HEK293T (cell line): ENCODE measurements at regions not wholly inside any gene's neighbourhood (a gene's known extent, or its start where the extent isn't known, plus 50 kb on each side); places are given as distances from the start of the nearest gene placed in this dataset.

ENCODE experiments used
- CTCF ChIA-PET: fragments of 350-600 bp; formaldehyde crosslinking; extraction: SDS; loops from one replicate; lab custom pipeline; 2021; ENCODE audit warnings: antibody characterized with exemption, inconsistent platforms; lab: Yijun Ruan, JAX
- POLR2A ChIA-PET: fragments of 350-600 bp; formaldehyde crosslinking; extraction: SDS; loops from one replicate; lab custom pipeline; 2020; ENCODE audit warnings: antibody characterized with exemption, inconsistent platforms; lab: Yijun Ruan, JAX
- DNase-seq: peaks from one replicate; pipeline ENCODE4 v3.0.0; 2012; ENCODE audit warnings: mixed read lengths; ENCODE audit errors: extremely low spot score
- ARNT ChIP-seq: fragments of 450-650 bp; IDR thresholded peaks from 2 replicates; pipeline ENCODE4 v1.6.1; 2017; ENCODE audit warnings: mild to moderate bottlenecking
- BHLHE40 ChIP-seq: fragments of 450-650 bp; IDR thresholded peaks from 2 replicates; pipeline ENCODE4 v1.6.1; 2016; ENCODE audit warnings: mild to moderate bottlenecking, moderate library complexity, borderline replicate concordance
- CTBP1 ChIP-seq: fragments of 450-650 bp; IDR thresholded peaks from 2 replicates; pipeline ENCODE4 v1.6.1; 2016; ENCODE audit warnings: borderline replicate concordance
- ELF4 ChIP-seq: fragments of 450-650 bp; IDR thresholded peaks from 2 replicates; pipeline ENCODE4 v1.6.1; 2017; ENCODE audit warnings: antibody characterized with exemption
- FOXA1 ChIP-seq: fragments of 450-650 bp; IDR thresholded peaks from 2 replicates; pipeline ENCODE4 v1.6.1; 2016; ENCODE audit warnings: mild to moderate bottlenecking
- FOXK2 ChIP-seq: fragments of 450-650 bp; IDR thresholded peaks from 2 replicates; pipeline ENCODE4 v1.6.1; 2016; ENCODE audit warnings: mild to moderate bottlenecking
- FOXM1 ChIP-seq: fragments of 450-650 bp; IDR thresholded peaks from 2 replicates; pipeline ENCODE4 v1.6.1; 2017; ENCODE audit warnings: mild to moderate bottlenecking, borderline replicate concordance
- HDGF ChIP-seq: fragments of 450-650 bp; IDR thresholded peaks from 2 replicates; pipeline ENCODE4 v1.6.1; 2017; ENCODE audit warnings: antibody characterized with exemption, borderline replicate concordance
- L3MBTL2 ChIP-seq: fragments of 450-650 bp; conservative IDR thresholded peaks from 2 replicates; pipeline ENCODE4 v1.6.1; 2016; ENCODE audit warnings: mild to moderate bottlenecking
- LEF1 ChIP-seq: fragments of 450-650 bp; IDR thresholded peaks from 2 replicates; pipeline ENCODE4 v1.6.1; 2017; ENCODE audit warnings: mild to moderate bottlenecking, borderline replicate concordance
- NFRKB ChIP-seq: fragments of 450-650 bp; IDR thresholded peaks from 2 replicates; pipeline ENCODE4 v1.6.1; 2016; ENCODE audit warnings: mild to moderate bottlenecking, moderate library complexity
- SP1 ChIP-seq: fragments of 450-650 bp; IDR thresholded peaks from 2 replicates; pipeline ENCODE4 v1.6.1; 2017
- SUZ12 ChIP-seq: fragments of 450-650 bp; IDR thresholded peaks from 2 replicates; pipeline ENCODE4 v1.6.1; 2016; ENCODE audit warnings: mild to moderate bottlenecking
- TARDBP ChIP-seq: fragments of 450-650 bp; IDR thresholded peaks from 2 replicates; pipeline ENCODE4 v1.6.1; 2016
- ZNF384 ChIP-seq: fragments of 450-650 bp; IDR thresholded peaks from 2 replicates; pipeline ENCODE4 v1.6.1; 2016
- TF ChIP-seq, protein P1 (sequence below): fragments of 450-650 bp; IDR thresholded peaks from 2 replicates; pipeline ENCODE4 v1.6.1; 2016

DNA sequence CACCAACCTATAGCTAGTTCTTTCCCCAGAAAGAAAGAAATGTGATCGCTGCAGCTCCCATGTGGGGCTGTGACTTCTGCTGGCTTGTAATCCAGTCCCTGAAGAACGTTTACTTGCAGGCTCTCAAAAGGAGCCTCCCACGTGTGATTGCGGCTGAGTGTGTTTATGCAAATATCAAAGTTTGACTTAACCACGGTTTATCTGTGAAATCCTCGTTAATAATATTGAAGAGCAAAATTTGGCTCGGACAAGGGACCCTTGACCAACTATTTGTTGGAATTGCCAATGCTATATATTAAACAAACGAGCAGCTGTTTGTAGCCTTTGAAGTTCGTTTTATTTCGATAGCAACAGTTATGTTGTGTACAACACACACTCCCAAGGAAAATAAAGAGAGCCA, 470.1 kb upstream of the NRP1 start:
- no peak for TF ChIP-seq CTBP1
- TF ChIP-seq TARDBP, result no peak
- no peak for TF ChIP-seq NFRKB
- no peak for TF ChIP-seq BHLHE40
- TF ChIP-seq SUZ12, result no peak
- no peak for TF ChIP-seq FOXM1
- no peak for TF ChIP-seq LEF1
- TF ChIP-seq, protein P1, sequence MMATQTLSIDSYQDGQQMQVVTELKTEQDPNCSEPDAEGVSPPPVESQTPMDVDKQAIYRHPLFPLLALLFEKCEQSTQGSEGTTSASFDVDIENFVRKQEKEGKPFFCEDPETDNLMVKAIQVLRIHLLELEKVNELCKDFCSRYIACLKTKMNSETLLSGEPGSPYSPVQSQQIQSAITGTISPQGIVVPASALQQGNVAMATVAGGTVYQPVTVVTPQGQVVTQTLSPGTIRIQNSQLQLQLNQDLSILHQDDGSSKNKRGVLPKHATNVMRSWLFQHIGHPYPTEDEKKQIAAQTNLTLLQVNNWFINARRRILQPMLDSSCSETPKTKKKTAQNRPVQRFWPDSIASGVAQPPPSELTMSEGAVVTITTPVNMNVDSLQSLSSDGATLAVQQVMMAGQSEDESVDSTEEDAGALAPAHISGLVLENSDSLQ, result no peak
- no peak for TF ChIP-seq ARNT
- no peak for TF ChIP-seq SP1
- ChIA-PET CTCF (no interaction called here), POLR2A (no interaction called here)
- no peak for DNase-seq

DNA sequence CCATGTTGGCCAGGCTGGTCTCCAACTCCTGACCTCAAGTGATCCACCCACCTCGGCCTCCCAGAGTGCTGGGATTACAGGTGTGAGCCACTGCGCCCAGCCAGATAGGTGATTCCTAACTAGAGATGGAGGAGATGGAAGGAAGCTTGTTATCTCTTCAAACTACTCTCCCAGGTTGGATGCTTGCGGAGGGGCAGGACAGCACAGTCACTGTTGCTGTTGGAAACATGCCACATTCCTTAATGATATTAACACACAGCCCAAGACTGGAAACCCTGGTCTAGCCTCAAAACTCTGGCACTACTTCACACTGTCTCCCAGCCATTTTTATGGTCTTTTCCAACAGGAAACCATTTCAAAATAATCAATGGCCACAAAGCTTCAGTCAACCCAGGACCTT, 468.8 kb upstream of the NRP1 start:
- POLR2A ChIA-PET, result no interaction called here
- DNase-seq, result no peak
- CTCF ChIA-PET, result no interaction called here
- TF ChIP-seq FOXA1, result no peak
- TF ChIP-seq FOXM1, result no peak
- TF ChIP-seq TARDBP, result no peak
- no peak for TF ChIP-seq FOXK2
- TF ChIP-seq, protein P1, result no peak
- no peak for TF ChIP-seq LEF1
- no peak for TF ChIP-seq SP1
- no peak for TF ChIP-seq ZNF384

DNA sequence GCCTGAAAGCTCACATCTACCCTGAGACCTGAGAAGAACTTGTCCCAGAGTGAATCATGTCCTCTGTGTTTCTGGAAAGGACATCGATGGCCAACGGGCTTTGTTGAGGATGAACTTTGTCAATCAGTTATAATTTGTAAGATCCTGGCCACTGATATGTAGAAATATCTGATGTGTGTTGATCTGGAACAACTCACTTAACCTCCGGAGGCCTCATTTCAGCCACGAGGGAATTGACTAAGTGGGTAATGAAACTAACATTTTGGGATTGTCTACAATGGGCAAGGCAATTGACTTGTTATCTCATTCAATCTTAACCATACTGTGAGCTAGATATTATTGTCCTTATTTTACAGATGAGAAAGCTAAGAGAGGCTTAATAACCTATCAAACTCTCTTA, 468.1 kb upstream of the NRP1 start:
- CTCF ChIA-PET, result interaction anchor here (0.6 kb wide), 1 partner anchor 162 kb away, joined by 3 read pairs; no protein-coding TSS in a partner anchor

DNA sequence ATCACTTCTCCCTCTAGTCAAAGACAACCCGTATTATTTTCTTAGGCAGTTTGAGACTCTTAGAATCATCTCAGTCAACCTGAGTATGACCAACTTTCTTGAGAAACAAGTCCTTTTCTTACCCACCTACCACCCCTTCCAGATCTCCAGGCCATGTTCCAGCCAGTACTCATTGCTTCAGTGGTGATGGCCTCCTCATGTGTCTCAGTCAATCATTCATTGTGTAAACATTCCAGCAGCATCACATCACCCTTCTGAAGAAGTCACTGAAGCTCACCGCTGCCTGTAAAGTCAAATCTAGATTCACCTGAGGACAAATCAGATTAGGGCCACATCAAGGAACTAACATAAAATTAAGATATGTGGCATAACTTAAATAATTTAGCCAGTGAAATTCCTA, 467.2 kb upstream of the NRP1 start:
- POLR2A ChIA-PET, result no interaction called here
- no peak for DNase-seq
- TF ChIP-seq SP1, result no peak
- TF ChIP-seq, protein P1, result peak; percentile 80
- CTCF ChIA-PET, result no interaction called here

More for the DNA sequence above, 468.1 kb upstream of the NRP1 start:
- DNase-seq, result no peak
- no peak for TF ChIP-seq ZNF384
- TF ChIP-seq FOXK2, result no peak
- TF ChIP-seq SUZ12, result no peak
- TF ChIP-seq BHLHE40, result no peak
- TF ChIP-seq, protein P1, result no peak
- no peak for TF ChIP-seq L3MBTL2
- no peak for TF ChIP-seq LEF1
- no peak for TF ChIP-seq ARNT
- TF ChIP-seq FOXM1, result no peak
- no peak for TF ChIP-seq ELF4
- TF ChIP-seq SP1, result no peak
- no peak for TF ChIP-seq HDGF
- no peak for TF ChIP-seq FOXA1
- TF ChIP-seq NFRKB, result no peak
- TF ChIP-seq CTBP1, result no peak
- POLR2A ChIA-PET, result no interaction called here

DNA sequence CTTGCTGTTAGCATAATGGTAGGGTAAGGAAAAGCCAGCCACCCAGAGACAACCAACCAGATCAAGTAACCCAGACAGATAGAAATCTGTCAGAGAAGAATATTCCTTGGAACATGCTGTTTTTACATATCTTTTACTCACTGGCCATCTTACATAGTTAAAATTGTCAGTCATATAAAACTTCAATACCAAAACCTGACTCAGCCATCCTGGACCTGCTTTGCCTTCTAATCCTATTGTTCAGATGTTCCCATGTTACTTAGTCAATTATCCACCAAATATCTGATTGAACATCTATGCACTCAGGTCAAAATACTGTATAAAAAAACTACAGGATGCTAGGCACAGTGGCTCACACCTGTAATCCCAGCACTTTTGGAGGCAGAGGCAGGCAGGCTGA, 466.5 kb upstream of the NRP1 start:
- no peak for DNase-seq
- CTCF ChIA-PET, result no interaction called here
- POLR2A ChIA-PET, result no interaction called here
- no peak for TF ChIP-seq FOXM1
- TF ChIP-seq, protein P1, result no peak
- TF ChIP-seq LEF1, result no peak
- TF ChIP-seq FOXK2, result no peak
- no peak for TF ChIP-seq FOXA1
- no peak for TF ChIP-seq L3MBTL2
- no peak for TF ChIP-seq SUZ12
- no peak for TF ChIP-seq HDGF
- no peak for TF ChIP-seq NFRKB
- TF ChIP-seq SP1, result no peak
- no peak for TF ChIP-seq TARDBP
- TF ChIP-seq ARNT, result no peak
- TF ChIP-seq ZNF384, result no peak
- TF ChIP-seq CTBP1, result no peak
- TF ChIP-seq ELF4, result no peak
- no peak for TF ChIP-seq BHLHE40

DNA sequence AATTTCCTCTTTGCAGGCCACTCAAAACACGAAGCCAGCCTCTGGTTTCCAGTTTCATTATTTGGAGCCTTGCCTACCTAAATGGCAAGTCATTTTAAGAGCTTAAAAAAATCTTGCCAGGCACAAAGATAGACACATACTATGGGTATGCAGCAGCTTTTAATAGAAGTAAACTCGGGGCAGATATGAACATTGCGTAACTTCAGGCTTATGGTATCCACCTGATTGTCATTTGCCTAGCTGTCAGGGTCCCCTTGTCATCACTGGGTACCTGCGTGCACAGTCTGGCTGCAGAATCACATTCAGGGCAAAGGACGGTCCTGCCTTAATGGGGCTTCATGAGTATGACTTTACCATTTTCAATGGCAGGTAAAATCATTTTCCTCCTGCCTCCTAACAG, 466.1 kb upstream of the NRP1 start:
- DNase-seq, result no peak
- ChIA-PET POLR2A (no interaction called here), CTCF (no interaction called here)
- TF ChIP-seq FOXM1 (no peak), FOXA1 (no peak), FOXK2 (no peak), L3MBTL2 (no peak), BHLHE40 (no peak), SUZ12 (no peak), HDGF (no peak), LEF1 (no peak), ELF4 (no peak)
